PFSK-1 (cell line): ENCODE measurements at regions not wholly inside any gene's neighbourhood (a gene's known extent, or its start where the extent isn't known, plus 50 kb on each side); places are given as distances from the start of the nearest gene placed in this dataset.

Experiments used
- POLR2AphosphoS5 ChIP-seq: IDR thresholded peaks from 2 replicates; pipeline ENCODE4 v1.6.1; 2012; ENCODE audit warnings: low read depth, mild to moderate bottlenecking, control low read depth, low read length, moderate library complexity
- SIN3A ChIP-seq: IDR thresholded peaks from 2 replicates; pipeline ENCODE4 v1.6.1; 2012; ENCODE audit warnings: mild to moderate bottlenecking, low read length, moderate library complexity, borderline replicate concordance; ENCODE audit not compliant: insufficient read depth
- TAF1 ChIP-seq: IDR thresholded peaks from 2 replicates; pipeline ENCODE4 v1.6.1; 2012; ENCODE audit warnings: low read length, control low read depth, borderline replicate concordance; ENCODE audit not compliant: insufficient read depth
- TF ChIP-seq, protein P1 (sequence below), 2 experiments: IDR thresholded peaks; 2 replicates each; pipeline versions ENCODE4 v1.6.1 to v1.8.0; 2011 to 2012; ENCODE audit warnings: low read depth in 2 of 2, low read length in 2 of 2, control low read depth in 1 of 2, inconsistent platforms in 1 of 2, mild to moderate bottlenecking in 1 of 2, moderate library complexity in 1 of 2; ENCODE audit not compliant: insufficient read depth in 1 of 2

DNA sequence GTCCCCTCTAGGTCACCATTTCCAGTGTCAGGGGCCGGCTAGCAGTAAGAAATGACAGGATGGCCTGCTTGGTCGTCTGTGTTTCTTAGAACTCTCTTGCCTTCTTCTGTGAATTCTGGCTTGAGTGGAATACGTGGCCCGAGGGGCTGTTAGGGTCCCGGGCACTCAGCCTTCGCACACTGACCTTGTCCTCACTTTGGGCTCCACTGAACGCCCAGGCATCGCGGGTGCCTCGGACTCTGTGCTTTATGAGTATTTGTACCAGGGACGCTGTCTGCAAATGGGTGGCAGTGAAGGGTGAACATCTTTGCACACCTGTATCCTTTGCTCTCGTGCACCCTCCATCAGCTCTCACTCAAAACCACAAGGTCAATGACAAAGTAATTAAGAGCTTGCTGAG lies 123.4 kb upstream of the ANO1 start:
- TF ChIP-seq SIN3A (no peak), TAF1 (no peak), POLR2AphosphoS5 (no peak)
- TF ChIP-seq, protein P1, sequence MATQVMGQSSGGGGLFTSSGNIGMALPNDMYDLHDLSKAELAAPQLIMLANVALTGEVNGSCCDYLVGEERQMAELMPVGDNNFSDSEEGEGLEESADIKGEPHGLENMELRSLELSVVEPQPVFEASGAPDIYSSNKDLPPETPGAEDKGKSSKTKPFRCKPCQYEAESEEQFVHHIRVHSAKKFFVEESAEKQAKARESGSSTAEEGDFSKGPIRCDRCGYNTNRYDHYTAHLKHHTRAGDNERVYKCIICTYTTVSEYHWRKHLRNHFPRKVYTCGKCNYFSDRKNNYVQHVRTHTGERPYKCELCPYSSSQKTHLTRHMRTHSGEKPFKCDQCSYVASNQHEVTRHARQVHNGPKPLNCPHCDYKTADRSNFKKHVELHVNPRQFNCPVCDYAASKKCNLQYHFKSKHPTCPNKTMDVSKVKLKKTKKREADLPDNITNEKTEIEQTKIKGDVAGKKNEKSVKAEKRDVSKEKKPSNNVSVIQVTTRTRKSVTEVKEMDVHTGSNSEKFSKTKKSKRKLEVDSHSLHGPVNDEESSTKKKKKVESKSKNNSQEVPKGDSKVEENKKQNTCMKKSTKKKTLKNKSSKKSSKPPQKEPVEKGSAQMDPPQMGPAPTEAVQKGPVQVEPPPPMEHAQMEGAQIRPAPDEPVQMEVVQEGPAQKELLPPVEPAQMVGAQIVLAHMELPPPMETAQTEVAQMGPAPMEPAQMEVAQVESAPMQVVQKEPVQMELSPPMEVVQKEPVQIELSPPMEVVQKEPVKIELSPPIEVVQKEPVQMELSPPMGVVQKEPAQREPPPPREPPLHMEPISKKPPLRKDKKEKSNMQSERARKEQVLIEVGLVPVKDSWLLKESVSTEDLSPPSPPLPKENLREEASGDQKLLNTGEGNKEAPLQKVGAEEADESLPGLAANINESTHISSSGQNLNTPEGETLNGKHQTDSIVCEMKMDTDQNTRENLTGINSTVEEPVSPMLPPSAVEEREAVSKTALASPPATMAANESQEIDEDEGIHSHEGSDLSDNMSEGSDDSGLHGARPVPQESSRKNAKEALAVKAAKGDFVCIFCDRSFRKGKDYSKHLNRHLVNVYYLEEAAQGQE (IDR thresholded peaks at IDR 0.05; ENCODE audit: insufficient read depth in 1 of 2, low read depth in 2 of 2, low read length in 2 of 2) = no peak
